ENCODE measurements at regions not wholly inside any gene's neighbourhood (a gene's known extent, or its start where the extent isn't known, plus 50 kb on each side); places are given as distances from the start of the nearest gene placed in this dataset.
"Not testable (repeated sequence)": the region's sequence is repeated elsewhere in the genome, so short reads cannot be mapped to it uniquely, and the experiment has no call there.

DNA sequence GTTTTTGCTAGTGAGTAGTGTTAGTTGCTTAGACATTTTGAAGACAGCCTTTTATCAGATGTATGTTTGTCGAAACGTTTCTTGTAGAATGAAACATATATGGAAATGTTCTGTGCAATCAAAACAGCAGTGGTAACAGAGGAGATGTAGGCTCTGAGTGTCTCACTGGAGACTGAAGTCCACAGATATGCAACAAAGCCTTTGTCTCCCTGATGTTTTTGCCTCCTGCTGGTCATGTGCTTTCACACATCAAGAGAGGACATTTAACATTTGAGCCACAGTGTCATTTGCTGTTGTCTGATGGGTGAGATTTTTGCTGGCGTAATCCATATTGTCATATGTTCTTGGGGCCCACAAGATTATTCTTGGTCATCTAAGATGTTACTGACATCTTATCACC, 101.7 kb downstream of the POTEM start:
- TF ChIP-seq EP300, POLR2AphosphoS5 (IDR thresholded peaks at IDR 0.05): not testable (repeated sequence)
- TF ChIP-seq, protein P1, sequence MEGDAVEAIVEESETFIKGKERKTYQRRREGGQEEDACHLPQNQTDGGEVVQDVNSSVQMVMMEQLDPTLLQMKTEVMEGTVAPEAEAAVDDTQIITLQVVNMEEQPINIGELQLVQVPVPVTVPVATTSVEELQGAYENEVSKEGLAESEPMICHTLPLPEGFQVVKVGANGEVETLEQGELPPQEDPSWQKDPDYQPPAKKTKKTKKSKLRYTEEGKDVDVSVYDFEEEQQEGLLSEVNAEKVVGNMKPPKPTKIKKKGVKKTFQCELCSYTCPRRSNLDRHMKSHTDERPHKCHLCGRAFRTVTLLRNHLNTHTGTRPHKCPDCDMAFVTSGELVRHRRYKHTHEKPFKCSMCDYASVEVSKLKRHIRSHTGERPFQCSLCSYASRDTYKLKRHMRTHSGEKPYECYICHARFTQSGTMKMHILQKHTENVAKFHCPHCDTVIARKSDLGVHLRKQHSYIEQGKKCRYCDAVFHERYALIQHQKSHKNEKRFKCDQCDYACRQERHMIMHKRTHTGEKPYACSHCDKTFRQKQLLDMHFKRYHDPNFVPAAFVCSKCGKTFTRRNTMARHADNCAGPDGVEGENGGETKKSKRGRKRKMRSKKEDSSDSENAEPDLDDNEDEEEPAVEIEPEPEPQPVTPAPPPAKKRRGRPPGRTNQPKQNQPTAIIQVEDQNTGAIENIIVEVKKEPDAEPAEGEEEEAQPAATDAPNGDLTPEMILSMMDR (IDR thresholded peaks at IDR 0.05): not testable (repeated sequence)
